HEK293T (cell line): ENCODE measurements at regions not wholly inside any gene's neighbourhood (a gene's known extent, or its start where the extent isn't known, plus 50 kb on each side); places are given as distances from the start of the nearest gene placed in this dataset.
"Not testable (repeated sequence)": the region's sequence is repeated elsewhere in the genome, so short reads cannot be mapped to it uniquely, and the experiment has no call there.

Experiments used
- CTCF ChIA-PET: fragments of 350-600 bp; formaldehyde crosslinking; extraction: SDS; loops from one replicate; lab custom pipeline; 2021; ENCODE audit warnings: antibody characterized with exemption, inconsistent platforms; lab: Yijun Ruan, JAX
- POLR2A ChIA-PET: fragments of 350-600 bp; formaldehyde crosslinking; extraction: SDS; loops from one replicate; lab custom pipeline; 2020; ENCODE audit warnings: antibody characterized with exemption, inconsistent platforms; lab: Yijun Ruan, JAX
- DNase-seq: peaks from one replicate; pipeline ENCODE4 v3.0.0; 2012; ENCODE audit warnings: mixed read lengths; ENCODE audit errors: extremely low spot score
- ARNT ChIP-seq: fragments of 450-650 bp; IDR thresholded peaks from 2 replicates; pipeline ENCODE4 v1.6.1; 2017; ENCODE audit warnings: mild to moderate bottlenecking
- BHLHE40 ChIP-seq: fragments of 450-650 bp; IDR thresholded peaks from 2 replicates; pipeline ENCODE4 v1.6.1; 2016; ENCODE audit warnings: mild to moderate bottlenecking, moderate library complexity, borderline replicate concordance
- CTBP1 ChIP-seq: fragments of 450-650 bp; IDR thresholded peaks from 2 replicates; pipeline ENCODE4 v1.6.1; 2016; ENCODE audit warnings: borderline replicate concordance
- ELF4 ChIP-seq: fragments of 450-650 bp; IDR thresholded peaks from 2 replicates; pipeline ENCODE4 v1.6.1; 2017; ENCODE audit warnings: antibody characterized with exemption
- FOXA1 ChIP-seq: fragments of 450-650 bp; IDR thresholded peaks from 2 replicates; pipeline ENCODE4 v1.6.1; 2016; ENCODE audit warnings: mild to moderate bottlenecking
- FOXK2 ChIP-seq: fragments of 450-650 bp; IDR thresholded peaks from 2 replicates; pipeline ENCODE4 v1.6.1; 2016; ENCODE audit warnings: mild to moderate bottlenecking
- FOXM1 ChIP-seq: fragments of 450-650 bp; IDR thresholded peaks from 2 replicates; pipeline ENCODE4 v1.6.1; 2017; ENCODE audit warnings: mild to moderate bottlenecking, borderline replicate concordance
- HDGF ChIP-seq: fragments of 450-650 bp; IDR thresholded peaks from 2 replicates; pipeline ENCODE4 v1.6.1; 2017; ENCODE audit warnings: antibody characterized with exemption, borderline replicate concordance
- L3MBTL2 ChIP-seq: fragments of 450-650 bp; conservative IDR thresholded peaks from 2 replicates; pipeline ENCODE4 v1.6.1; 2016; ENCODE audit warnings: mild to moderate bottlenecking
- LEF1 ChIP-seq: fragments of 450-650 bp; IDR thresholded peaks from 2 replicates; pipeline ENCODE4 v1.6.1; 2017; ENCODE audit warnings: mild to moderate bottlenecking, borderline replicate concordance
- NFRKB ChIP-seq: fragments of 450-650 bp; IDR thresholded peaks from 2 replicates; pipeline ENCODE4 v1.6.1; 2016; ENCODE audit warnings: mild to moderate bottlenecking, moderate library complexity
- SP1 ChIP-seq: fragments of 450-650 bp; IDR thresholded peaks from 2 replicates; pipeline ENCODE4 v1.6.1; 2017
- SUZ12 ChIP-seq: fragments of 450-650 bp; IDR thresholded peaks from 2 replicates; pipeline ENCODE4 v1.6.1; 2016; ENCODE audit warnings: mild to moderate bottlenecking
- TARDBP ChIP-seq: fragments of 450-650 bp; IDR thresholded peaks from 2 replicates; pipeline ENCODE4 v1.6.1; 2016
- ZNF384 ChIP-seq: fragments of 450-650 bp; IDR thresholded peaks from 2 replicates; pipeline ENCODE4 v1.6.1; 2016
- TF ChIP-seq, protein P1 (sequence below): fragments of 450-650 bp; IDR thresholded peaks from 2 replicates; pipeline ENCODE4 v1.6.1; 2016

DNA sequence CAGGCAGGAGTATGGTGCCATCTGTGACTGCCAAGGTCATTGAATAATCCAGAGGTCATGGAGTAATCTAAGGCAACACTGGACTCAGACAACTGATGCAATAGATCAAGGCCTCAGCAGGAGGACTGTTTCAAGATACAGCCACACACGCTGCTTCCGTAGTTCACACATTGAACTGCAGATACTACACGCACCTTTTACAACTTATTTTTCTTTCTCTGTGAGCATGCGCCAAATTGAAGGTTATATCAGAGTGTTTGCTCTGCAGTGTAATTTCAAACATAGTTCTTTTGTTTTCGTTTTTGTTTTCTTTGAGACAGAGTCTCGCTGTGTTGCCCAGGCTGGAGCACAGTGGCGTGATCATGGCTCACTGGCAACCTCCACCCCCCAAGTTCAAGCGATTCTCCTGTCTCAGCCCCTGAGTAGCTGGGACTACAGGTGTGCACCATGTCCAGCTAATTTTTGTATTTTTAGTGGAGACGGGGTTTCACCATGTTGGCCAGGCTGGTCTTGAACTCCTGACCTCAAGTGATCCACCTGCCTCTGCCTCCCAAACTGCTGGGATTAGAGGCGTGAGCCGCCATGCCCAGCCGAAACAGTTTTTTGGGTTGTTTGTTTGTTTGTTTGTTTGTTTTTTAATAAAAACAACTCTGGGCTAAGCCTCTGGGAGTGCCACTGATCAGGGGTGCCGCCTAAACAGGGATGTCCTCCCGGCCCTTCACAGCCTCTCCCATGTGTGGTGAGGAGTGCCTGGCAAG is 96.6 kb upstream of the NAA20 start:
- DNase-seq: no peak
- TF ChIP-seq ARNT: no peak
- TF ChIP-seq FOXK2: no peak
- TF ChIP-seq BHLHE40: no peak
- TF ChIP-seq HDGF: no peak
- TF ChIP-seq L3MBTL2: no peak
- no peak for TF ChIP-seq FOXM1
- TF ChIP-seq LEF1: no peak
- TF ChIP-seq TARDBP: no peak
- ChIA-PET CTCF (no interaction called here), POLR2A (no interaction called here)

DNA sequence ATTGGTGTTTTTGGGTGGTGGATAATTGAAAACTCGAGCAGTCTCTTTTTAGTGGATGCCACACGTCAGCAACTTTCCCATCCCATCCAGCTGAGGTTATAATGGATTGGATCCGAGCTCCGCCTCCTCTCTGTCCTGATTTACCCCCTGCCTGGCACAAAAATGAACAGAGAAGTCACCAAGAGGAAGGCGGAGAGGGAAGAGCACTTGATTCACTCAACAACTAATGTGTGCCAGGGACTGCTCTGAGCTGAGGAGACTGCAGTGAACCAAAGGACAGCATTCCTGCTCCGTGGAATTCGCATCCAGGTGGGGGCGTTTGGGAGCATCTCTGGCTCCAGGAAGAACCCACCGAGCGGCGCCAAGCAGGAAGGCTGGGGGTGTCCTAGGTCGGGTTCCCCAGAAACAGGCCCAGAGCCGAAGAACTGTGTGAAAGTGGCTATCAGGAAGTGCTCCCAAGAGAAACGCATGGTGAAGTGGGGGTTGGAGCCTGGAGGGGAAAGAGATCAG is 95.8 kb upstream of the NAA20 start:
- POLR2A ChIA-PET: no interaction called here
- CTCF ChIA-PET: no interaction called here
- DNase-seq: no peak
- TF ChIP-seq BHLHE40 (no peak), LEF1 (no peak), FOXA1 (no peak), TARDBP (no peak), NFRKB (no peak), CTBP1 (no peak), FOXK2 (no peak), HDGF (no peak), SP1 (no peak), ZNF384 (no peak), ELF4 (no peak), FOXM1 (no peak), L3MBTL2 (no peak), ARNT (no peak), SUZ12 (no peak)
- TF ChIP-seq, protein P1, sequence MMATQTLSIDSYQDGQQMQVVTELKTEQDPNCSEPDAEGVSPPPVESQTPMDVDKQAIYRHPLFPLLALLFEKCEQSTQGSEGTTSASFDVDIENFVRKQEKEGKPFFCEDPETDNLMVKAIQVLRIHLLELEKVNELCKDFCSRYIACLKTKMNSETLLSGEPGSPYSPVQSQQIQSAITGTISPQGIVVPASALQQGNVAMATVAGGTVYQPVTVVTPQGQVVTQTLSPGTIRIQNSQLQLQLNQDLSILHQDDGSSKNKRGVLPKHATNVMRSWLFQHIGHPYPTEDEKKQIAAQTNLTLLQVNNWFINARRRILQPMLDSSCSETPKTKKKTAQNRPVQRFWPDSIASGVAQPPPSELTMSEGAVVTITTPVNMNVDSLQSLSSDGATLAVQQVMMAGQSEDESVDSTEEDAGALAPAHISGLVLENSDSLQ: no peak

DNA sequence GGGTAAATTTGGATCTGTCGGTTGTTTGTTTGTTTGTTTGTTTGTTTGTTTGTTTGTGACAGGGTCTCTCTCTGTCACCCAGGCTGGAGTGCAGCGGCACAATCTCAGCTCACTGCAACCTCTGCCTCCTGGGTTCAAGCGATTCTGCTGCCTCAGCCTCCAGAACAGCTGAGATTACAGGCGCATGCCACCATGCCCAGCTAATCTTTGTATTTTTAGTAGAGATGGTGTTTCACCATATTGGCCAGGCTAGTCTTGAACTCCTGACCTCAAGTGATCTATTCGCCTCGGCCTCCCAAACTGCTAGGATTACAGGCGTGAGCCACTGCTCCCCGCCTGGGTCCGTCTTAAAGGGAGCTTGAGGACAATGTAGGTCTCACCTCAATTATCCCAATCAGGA is 95.3 kb upstream of the NAA20 start:
- CTCF ChIA-PET, POLR2A ChIA-PET, DNase-seq: not testable (repeated sequence)

DNA sequence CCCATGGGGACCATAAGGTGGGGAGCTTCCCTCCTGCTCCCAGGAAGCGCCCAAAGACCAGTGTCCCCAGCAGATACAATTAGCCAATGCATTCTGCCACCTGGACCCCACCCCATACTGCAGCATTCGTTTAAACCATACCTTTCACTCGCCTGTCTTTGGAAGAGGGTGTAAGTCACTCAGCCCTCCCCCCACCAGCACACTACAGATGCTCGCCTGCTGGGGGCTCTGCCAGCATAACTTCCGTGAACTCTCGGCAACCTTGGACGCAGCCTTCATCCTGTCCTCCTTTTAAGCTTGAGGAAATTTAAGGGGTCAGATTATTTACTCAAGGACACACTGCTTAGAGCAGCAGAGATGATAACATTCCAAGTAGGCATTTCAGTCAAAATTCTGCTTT is 94.4 kb upstream of the NAA20 start:
- no peak for TF ChIP-seq SP1
- TF ChIP-seq ARNT: no peak
- no peak for TF ChIP-seq CTBP1
- TF ChIP-seq SUZ12: no peak
- no peak for TF ChIP-seq L3MBTL2
- no peak for TF ChIP-seq BHLHE40
- TF ChIP-seq FOXM1: no peak
- no peak for TF ChIP-seq FOXA1
- TF ChIP-seq HDGF: no peak
- TF ChIP-seq FOXK2: no peak
- no peak for TF ChIP-seq ELF4
- TF ChIP-seq TARDBP: no peak
- TF ChIP-seq NFRKB: no peak
- TF ChIP-seq, protein P1: no peak
- no peak for TF ChIP-seq ZNF384
- no peak for TF ChIP-seq LEF1
- no peak for DNase-seq
- ChIA-PET CTCF (no interaction called here), POLR2A (no interaction called here)

DNA sequence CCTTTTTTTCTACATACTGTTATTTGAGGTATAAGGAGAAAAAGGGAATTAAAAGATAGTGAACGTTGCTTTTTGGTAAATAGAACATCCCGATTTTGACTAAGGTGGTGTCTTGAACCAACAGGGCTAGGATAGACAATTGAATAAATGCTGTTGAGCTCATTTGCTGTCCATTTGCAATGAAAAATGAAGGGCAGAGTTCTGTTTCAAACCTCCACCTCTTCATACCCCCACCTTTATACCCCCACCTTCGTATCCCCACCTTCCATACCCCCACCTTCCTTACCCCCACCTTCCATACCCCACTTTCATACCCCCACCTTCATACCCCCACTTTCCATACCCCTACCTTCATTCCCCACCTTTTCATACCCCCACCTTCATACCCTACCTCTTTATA is 93.4 kb upstream of the NAA20 start:
- CTCF ChIA-PET: no interaction called here
- POLR2A ChIA-PET: no interaction called here
- TF ChIP-seq FOXM1 (no peak), FOXA1 (no peak), FOXK2 (no peak), L3MBTL2 (no peak), TARDBP (no peak), SP1 (no peak), ARNT (no peak), ELF4 (no peak), NFRKB (no peak), CTBP1 (no peak), BHLHE40 (no peak)
- no peak for DNase-seq

DNA sequence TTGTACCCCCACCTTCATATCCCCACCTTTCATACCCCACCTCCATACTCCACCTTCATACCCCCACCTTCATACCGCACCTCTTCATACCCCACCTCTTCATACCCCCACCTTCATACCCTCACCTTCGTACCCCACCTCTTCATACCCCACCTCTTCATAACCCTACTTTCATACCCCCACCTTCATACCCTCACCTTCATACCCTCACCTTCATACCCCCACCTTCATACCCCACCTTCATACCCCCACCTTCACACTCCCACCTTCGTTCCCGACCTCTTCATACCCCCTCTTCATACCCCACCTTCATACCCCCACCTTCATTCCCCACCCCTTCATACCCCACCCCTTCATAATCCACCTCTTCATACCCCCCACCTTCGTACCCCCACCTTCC is 92.9 kb upstream of the NAA20 start:
- POLR2A ChIA-PET: no interaction called here
- DNase-seq: no peak
- no peak for TF ChIP-seq L3MBTL2
- TF ChIP-seq FOXK2: no peak
- no peak for TF ChIP-seq LEF1
- TF ChIP-seq ARNT: no peak
- TF ChIP-seq BHLHE40: no peak
- TF ChIP-seq HDGF: no peak
- no peak for TF ChIP-seq ZNF384
- no peak for TF ChIP-seq NFRKB
- TF ChIP-seq FOXA1: no peak
- TF ChIP-seq, protein P1: no peak
- TF ChIP-seq ELF4: no peak
- no peak for TF ChIP-seq FOXM1
- no peak for TF ChIP-seq SUZ12
- TF ChIP-seq CTBP1: no peak
- CTCF ChIA-PET: no interaction called here
